ENCODE measurements at regions not wholly inside any gene's neighbourhood (a gene's known extent, or its start where the extent isn't known, plus 50 kb on each side); places are given as distances from the start of the nearest gene placed in this dataset.

DNA sequence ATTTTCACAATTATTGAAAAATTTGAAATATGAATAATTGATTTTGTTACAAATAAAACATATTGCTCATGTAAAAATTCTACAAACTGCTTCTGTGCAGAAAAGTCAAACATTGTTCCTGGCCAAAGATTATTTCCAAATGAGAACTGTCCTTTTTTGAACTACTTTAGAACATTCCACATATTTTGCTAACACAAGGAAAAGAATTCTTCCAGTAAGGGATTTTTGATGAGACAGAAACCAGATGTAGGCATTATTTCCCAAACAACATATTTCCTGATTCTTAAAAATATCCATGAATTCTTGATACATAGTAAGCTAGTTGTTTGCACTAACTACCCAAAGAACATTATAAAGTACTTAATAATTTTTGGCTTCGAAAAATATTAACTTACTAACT, 715.2 kb downstream of the CCDC85A start:
- Histone ChIP-seq H3K27ac (no peak overlapping the region), H3K27me3 (no peaks in the 10 kb centered on the region), H3K4me1 (no peaks in the 10 kb centered on the region), H3K9me3 (no peaks in the 10 kb centered on the region), H3K4me3 (no peak overlapping the region), H3K36me3 (no peaks in the 10 kb centered on the region)
- WGBS, 2 donors (ENCODE audit: low coverage in 1 of 2): 42 to 45% methylated on average over 1 of the region's 1 CpG
- no peak for TF ChIP-seq EP300 (IDR thresholded peaks at IDR 0.05)
- no peak for TF ChIP-seq POLR2A (IDR thresholded peaks at IDR 0.05)
- no peak for TF ChIP-seq POLR2AphosphoS5 (IDR thresholded peaks at IDR 0.05)
- TF ChIP-seq, protein P1, sequence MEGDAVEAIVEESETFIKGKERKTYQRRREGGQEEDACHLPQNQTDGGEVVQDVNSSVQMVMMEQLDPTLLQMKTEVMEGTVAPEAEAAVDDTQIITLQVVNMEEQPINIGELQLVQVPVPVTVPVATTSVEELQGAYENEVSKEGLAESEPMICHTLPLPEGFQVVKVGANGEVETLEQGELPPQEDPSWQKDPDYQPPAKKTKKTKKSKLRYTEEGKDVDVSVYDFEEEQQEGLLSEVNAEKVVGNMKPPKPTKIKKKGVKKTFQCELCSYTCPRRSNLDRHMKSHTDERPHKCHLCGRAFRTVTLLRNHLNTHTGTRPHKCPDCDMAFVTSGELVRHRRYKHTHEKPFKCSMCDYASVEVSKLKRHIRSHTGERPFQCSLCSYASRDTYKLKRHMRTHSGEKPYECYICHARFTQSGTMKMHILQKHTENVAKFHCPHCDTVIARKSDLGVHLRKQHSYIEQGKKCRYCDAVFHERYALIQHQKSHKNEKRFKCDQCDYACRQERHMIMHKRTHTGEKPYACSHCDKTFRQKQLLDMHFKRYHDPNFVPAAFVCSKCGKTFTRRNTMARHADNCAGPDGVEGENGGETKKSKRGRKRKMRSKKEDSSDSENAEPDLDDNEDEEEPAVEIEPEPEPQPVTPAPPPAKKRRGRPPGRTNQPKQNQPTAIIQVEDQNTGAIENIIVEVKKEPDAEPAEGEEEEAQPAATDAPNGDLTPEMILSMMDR (IDR thresholded peaks at IDR 0.05): no peak
- no peak for ATAC-seq

DNA sequence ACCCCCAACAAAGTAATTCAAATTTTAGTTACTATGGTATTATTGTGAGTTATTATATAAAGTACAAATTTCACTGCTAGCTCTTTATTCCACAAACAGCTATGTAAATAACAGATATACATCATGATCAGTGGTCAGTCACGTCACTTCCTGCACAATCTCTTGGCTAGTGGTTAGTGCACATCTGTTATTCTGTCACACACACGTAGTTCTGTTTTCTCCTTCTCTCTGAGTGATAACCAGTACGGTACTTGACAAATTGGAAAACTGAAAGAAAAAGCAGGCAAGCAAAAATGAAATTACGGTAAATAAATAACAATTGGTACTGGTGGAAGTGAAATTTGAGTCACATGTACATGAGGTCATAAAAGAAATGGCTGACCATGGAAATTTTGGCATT, 728.7 kb downstream of the CCDC85A start:
- no peak overlapping the region for H3K4me3 ChIP-seq
- H3K4me1 ChIP-seq: no peaks in the 10 kb centered on the region
- 52 to 64% methylated on average over 4 of the region's 4 CpGs for WGBS, 2 donors (ENCODE audit: low coverage in 1 of 2)
- no peaks in the 10 kb centered on the region for H3K36me3 ChIP-seq
- H3K27ac ChIP-seq: no peak overlapping the region
- TF ChIP-seq, protein P1 (IDR thresholded peaks at IDR 0.05): no peak
- no peak for TF ChIP-seq POLR2AphosphoS5 (IDR thresholded peaks at IDR 0.05)
- no peak for TF ChIP-seq EP300 (IDR thresholded peaks at IDR 0.05)
- no peak for TF ChIP-seq POLR2A (IDR thresholded peaks at IDR 0.05)
- no peaks in the 10 kb centered on the region for H3K27me3 ChIP-seq
- H3K9me3 ChIP-seq: peaks cover 0 to 12% (median 0%) of the 10 kb centered on the region in 3 donors
- no peak for ATAC-seq

DNA sequence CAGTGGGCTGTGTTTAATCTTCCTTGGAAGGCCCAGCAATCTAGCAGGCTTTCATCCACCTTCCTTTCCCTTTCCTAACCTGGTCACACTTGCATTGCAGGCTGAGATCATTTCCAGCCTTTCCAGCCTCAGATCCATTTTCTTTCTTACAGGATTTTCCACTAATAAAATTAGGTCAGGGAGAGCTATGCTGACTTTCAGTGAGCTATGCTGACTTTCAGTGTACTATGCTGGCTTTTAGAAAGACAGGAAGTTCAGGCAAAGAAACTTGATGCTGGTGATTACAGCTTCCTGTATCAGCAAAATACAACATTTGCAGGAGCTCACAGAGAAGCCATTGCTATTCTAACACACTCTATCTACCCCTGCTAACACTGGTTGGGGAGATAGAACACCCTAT, 735.0 kb downstream of the CCDC85A start:
- Histone ChIP-seq H3K36me3 (no peaks in the 10 kb centered on the region), H3K27ac (no peak overlapping the region), H3K4me3 (no peak overlapping the region), H3K27me3 (no peaks in the 10 kb centered on the region), H3K9me3 (peaks cover 0 to 12% (median 0%) of the 10 kb centered on the region in 3 donors), H3K4me1 (no peaks in the 10 kb centered on the region)
- TF ChIP-seq POLR2A (IDR thresholded peaks at IDR 0.05): no peak
- TF ChIP-seq, protein P1 (IDR thresholded peaks at IDR 0.05): no peak
- no peak for TF ChIP-seq POLR2AphosphoS5 (IDR thresholded peaks at IDR 0.05)
- no peak for TF ChIP-seq EP300 (IDR thresholded peaks at IDR 0.05)
- no peak for ATAC-seq

DNA sequence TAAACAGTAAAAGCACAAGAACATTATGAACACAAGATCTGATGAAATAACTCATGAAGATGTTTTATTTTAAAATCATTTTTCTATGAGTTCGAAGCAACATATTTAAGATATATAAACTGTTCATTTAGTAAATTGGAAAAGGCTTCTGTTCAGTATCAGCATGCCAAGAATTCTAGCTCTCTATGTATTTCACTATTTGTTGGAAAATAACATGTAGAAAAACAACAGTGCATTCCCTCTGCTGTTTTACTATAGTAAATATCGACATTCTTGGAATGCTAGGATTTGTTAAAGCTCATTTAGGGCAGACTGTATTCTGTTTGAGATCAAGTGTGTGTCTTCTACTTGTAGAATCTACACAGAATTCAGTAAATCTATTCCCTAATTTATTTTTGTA, 750.2 kb downstream of the CCDC85A start:
- TF ChIP-seq POLR2A (IDR thresholded peaks at IDR 0.05): no peak
- TF ChIP-seq EP300 (IDR thresholded peaks at IDR 0.05): no peak
- TF ChIP-seq, protein P1 (IDR thresholded peaks at IDR 0.05): no peak
- no peak for TF ChIP-seq POLR2AphosphoS5 (IDR thresholded peaks at IDR 0.05)
- H3K4me3 ChIP-seq: no peak overlapping the region
- no peak overlapping the region for H3K27ac ChIP-seq
- no peaks in the 10 kb centered on the region for H3K36me3 ChIP-seq
- no peak for ATAC-seq
- 58 to 60% methylated on average over 2 of the region's 2 CpGs for WGBS, 2 donors (ENCODE audit: low coverage in 1 of 2)
- H3K9me3 ChIP-seq: no peaks in the 10 kb centered on the region
- H3K4me1 ChIP-seq: no peaks in the 10 kb centered on the region
- H3K27me3 ChIP-seq: no peaks in the 10 kb centered on the region

DNA sequence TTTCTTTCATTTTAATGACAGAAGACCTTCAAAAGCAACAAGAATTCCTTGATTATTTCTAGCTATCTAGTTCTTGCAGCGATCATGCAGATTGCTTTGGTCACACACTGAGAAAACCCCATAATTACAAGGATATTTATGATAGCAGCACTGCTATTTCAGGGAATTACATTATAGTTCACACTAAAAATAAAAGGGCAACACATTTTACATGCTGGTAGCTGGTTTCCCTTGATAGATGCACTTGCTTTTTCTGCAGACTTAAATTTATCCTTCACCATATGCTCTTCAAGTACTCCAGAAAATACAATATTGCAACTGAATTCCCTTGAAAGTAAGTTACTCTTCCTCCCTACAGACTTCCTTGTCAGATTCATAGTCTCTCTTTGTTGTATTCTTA, 751.1 kb downstream of the CCDC85A start:
- H3K9me3 ChIP-seq: no peaks in the 10 kb centered on the region
- H3K27me3 ChIP-seq: no peaks in the 10 kb centered on the region
- 83% methylated on average over 1 of the region's 1 CpG; no CpG with 5 or more reads in 1 of the 2 donors for WGBS, 2 donors (ENCODE audit: low coverage in 1 of 2)
- no peak overlapping the region for H3K27ac ChIP-seq
- no peaks in the 10 kb centered on the region for H3K4me1 ChIP-seq
- H3K4me3 ChIP-seq: no peak overlapping the region
- TF ChIP-seq EP300 (IDR thresholded peaks at IDR 0.05) (no peak), POLR2A (IDR thresholded peaks at IDR 0.05) (no peak), POLR2AphosphoS5 (IDR thresholded peaks at IDR 0.05) (no peak)
- TF ChIP-seq, protein P1 (IDR thresholded peaks at IDR 0.05): no peak
- no peaks in the 10 kb centered on the region for H3K36me3 ChIP-seq
- no peak for ATAC-seq
